Stimulated activated CD4-positive, alpha-beta T cell treated with anti-CD3 and anti-CD28 coated beads, Interleukin-15, amount 100 ng/mL, for 24 hours (primary cell): ENCODE measurements at regions not wholly inside any gene's neighbourhood (a gene's known extent, or its start where the extent isn't known, plus 50 kb on each side); places are given as distances from the start of the nearest gene placed in this dataset.

Experiments used
- DNase-seq: peaks from one replicate; pipeline ENCODE4 v3.0.0-alpha.2; 2020

- DNase-seq = no peak
These were observed 402.9 kb downstream of the PIK3R1 start for GRCh38 chr5:68618501-68618900.

DNA sequence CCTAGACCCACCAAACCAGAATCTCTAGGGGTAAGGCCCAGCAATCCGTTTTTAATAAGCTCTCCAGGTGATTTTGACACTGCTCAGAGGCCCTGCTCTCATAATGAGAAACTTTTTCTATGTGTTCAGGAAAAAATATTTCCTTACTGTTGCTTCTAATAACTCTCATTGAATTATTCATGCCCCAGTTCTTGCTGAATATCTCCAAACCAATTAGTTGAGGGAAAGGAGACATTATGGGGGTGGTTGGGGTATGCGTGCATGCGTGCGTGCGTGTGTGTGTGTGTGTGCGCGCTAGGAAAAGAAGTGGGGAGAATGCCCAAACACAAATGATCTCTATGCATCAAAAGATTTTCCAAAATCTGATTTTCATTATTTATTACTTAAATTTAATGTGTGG, 411.4 kb downstream of the PIK3R1 start:
- no peak for DNase-seq

DNA sequence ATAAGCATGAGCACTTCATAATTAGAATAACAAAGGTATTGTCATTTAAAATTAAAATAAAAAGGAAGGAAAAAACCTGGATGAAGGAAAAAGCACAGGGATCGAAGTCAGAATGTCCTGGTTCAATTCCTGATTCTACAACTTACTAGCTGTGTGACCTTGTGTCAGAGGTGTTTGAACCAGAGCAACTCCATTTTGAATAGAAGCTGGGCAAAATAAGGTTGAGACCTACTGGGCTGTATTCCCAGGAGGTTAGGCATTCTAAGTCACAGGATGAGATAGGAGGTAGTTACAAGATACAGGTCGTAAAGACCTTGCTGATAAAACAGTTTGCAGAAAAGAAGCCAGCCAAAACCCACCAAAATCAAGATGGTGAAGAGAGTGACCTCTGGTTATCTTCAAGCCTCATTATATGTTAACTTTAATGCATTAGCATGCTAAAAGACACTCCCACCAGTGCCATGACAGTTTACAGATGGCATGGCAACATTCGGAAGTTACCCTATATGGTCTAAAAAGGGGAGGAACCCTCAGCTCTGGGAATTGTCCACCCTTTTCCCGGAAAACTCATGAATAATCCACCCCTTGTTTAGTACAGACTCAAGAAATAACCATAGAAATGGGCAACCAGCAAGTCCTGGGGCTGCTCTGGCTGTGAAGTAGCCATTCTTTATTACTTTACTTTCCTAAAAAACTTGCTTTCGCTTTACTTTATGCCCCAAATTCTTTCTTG, 412.7 kb downstream of the PIK3R1 start:
- DNase-seq = no peak

GRCh38 chr5:68630354-68630753, 414.8 kb downstream of the PIK3R1 start:
- no peak for DNase-seq

DNA sequence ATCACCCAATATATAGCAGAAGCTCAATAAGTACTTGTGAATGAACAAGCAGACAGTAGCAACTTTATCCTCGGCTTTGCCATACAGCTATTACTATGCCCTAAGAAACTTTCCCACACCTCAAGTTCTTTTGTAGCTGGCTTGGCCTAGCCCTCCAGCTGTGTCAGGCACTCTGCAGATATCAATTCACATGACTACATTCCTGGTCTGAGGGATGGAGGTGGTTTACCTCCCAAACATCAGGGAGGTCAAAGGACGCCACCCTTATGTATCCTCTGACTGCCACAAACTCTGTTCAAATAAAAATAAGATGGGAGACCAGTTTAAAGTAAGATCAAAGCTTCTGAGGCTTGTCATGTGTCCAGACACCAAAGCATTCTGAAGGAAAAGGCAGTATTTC, 416.3 kb downstream of the PIK3R1 start:
- DNase-seq = no peak

DNA sequence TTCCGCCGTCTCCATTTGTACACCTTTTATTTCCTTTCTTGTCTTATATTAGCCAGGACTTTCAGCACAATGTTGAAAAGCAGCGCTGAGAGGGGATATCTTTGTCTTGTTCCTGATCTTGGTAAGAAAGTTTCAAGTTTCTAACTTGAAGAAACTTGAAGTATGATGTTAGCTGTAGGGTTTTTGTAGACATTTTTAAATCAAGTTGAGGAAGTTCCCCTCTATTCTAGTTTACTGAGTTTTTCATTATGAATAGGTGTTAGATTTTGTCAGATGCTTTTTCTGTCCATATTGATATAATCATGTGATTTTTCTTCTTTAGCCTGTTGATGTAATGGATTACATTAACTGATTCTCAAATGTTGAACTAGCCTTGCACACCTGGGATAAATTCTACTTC, 425.7 kb downstream of the PIK3R1 start:
- DNase-seq = no peak

GRCh38 chr5:68643064-68643463, 427.5 kb downstream of the PIK3R1 start:
- no peak for DNase-seq

DNA sequence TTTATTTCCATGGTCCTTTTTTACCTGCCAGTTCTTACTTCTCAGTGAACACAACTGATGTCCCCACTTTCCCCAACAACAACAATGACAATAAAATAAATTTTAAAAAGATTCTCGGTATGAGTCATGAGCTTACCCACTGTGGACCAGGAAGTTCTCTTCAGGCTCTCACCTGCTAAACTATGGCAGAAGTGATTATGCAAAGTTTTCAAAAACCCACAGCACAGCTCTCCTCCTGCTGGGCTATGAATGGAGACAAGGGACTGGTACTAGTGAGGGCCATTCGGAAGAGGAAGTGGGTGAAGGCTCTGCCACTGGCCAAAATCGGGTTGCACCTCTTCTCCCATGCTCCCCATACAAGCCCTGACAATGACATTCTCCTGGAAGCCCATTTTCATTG, 429.4 kb downstream of the PIK3R1 start:
- no peak for DNase-seq

DNA sequence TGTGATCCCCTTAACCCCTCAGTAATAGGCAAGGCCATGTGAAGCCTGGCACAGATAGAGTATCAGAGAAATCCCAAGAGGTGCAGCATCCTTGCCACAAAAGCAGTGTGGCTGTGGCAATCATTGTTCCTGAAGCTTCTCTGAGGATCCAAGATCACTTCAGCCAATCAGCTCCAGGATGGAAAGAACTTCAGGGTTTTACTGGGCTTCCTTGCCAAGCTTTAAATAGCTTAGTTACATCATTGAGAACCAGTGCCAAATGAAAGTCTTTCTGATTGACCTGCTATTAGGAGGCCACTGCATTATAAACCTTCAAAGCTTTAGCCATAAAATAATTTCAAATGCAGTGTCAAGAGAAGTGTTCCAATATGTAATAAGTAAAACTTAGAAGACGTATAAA, 430.6 kb downstream of the PIK3R1 start:
- no peak for DNase-seq

- DNase-seq = no peak
These were observed 432.2 kb downstream of the PIK3R1 start for GRCh38 chr5:68647743-68648142.

- DNase-seq = no peak
These were observed 433.6 kb downstream of the PIK3R1 start for GRCh38 chr5:68648944-68649857.

- DNase-seq = no peak
These were observed 437.0 kb downstream of the PIK3R1 start for GRCh38 chr5:68652534-68652965.

DNA sequence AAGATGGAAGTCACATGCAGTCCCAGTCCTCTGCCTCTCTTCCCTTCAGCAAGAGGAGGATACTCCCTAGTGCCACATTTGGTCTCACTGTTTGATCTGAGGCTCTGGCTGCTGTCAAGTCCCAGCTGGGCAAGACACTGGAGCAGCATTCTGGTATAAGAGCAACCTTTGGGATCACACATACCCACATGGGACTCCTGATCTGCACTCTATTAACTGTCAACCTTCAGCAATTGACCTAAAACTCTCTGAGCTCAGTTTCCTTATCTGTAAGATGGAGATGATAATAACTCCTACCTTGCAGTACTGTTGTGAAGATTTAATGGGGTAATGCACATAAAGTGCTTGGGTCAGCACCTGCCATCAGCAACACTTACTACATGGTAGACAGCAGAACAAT, 437.9 kb downstream of the PIK3R1 start:
- DNase-seq = no peak

GRCh38 chr5:68657055-68657961, 436.5 kb upstream of the SLC30A5 start:
- no peak for DNase-seq

DNA sequence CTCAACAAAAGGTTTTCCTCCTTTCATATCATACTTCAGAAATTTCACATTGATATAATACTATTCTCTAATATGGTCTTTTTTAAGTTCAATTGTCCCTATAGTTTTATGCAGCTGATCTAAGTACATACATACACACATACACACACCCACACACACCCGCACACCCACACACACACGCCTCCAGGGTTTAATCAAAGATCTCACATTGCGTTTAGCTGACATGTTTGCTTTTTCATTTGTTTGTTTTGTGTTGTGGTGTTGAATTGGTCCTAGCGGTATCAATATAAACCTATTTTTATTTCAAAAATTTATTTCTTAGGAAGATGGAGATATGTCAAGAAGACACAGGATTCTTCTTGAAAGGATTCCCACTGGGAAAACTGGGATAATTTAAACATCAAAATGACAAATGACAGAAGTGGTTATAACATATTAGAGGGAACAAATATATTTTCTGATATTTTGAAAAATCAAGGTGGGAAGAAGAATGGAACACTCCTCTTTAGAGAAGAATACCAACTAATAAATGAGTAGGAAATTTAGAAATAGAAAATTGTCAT, 434.9 kb upstream of the SLC30A5 start:
- no peak for DNase-seq

DNA sequence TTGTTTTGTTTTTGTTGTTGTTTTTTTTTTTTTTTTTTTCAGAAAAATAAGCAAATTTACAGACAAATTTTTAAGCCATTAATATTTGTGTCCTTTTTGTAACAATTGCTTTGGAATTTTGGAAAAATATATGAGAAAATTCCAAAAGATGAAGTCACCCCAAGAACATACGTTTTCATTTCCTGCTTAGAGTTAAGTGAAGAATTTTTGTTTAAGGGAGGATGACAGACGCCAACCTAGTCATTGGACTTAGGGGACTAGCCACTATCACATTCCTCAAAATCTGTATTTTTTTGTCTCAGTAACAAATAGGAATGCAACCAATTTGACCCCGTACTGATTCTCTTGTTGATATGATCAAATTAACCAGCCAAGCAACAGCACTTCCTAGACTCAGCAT, 433.9 kb upstream of the SLC30A5 start:
- DNase-seq = no peak

- peak; percentile 21 for DNase-seq
These were observed 432.6 kb upstream of the SLC30A5 start for GRCh38 chr5:68661237-68661636.

DNA sequence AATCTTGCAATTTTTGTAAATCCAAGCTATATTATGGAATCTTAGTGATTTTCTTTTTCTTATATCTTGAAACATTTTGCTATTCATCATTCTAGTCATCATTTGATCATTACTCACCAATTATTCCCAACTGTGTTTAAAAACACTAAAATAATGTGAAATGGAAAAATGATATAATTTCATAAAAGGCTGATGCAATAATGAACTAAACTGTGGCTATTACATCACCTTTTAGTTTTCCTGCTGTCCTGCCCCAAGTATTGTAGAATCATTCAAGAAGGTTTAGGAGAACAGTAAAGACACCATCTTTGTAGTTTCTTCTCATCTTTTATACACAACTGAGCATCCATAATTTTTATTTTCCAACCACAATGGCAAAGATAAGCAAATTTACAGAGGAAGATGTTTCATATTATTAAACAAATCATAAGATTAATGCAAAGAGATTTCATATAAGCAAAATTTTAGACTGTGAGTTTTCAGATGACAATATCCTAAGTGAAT, 431.0 kb upstream of the SLC30A5 start:
- no peak for DNase-seq

DNA sequence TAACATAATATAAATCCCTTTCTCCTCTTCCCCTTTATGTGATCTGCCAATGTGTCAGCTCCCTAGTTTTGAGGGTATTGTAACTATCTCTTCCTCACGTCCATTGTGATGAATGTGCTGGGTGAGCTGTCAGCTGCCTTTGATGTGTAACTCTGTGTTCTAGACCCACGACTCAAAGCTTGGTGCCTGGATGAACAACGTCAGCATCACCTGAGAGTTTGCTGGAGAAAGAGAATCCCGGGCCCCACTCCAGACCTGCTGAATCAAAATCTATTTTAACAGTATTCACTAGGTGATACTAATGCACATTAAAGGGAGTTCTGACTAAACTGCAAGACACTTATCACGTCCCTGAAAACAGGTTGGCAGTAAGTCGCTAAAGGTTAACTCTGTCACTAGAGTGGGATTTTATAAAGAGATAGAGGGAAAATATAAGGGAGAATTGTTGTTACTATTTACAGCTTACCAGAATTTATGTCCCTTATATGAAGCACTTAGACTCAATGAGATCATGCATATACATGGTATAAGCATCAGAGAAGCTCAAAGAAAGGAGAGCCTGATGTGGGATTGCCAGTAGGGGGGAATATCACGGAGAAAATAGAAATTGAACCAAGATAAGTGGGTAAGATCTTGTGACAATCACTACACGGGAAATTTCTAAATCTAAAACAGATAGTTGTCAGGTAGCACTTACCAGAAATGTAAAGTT, 423.8 kb upstream of the SLC30A5 start:
- no peak for DNase-seq

GRCh38 chr5:68673106-68673822, 420.6 kb upstream of the SLC30A5 start:
- DNase-seq = no peak

GRCh38 chr5:68673823-68674180, 420.0 kb upstream of the SLC30A5 start:
- DNase-seq = no peak
